HG02623 (cell line): ENCODE measurements at regions not wholly inside any gene's neighbourhood (a gene's known extent, or its start where the extent isn't known, plus 50 kb on each side); places are given as distances from the start of the nearest gene placed in this dataset.

Source experiments
- ATAC-seq: cut with Tn5 transposase; IDR thresholded peaks from one replicate; pipeline ENCODE4 v1.9.1; 2021; ENCODE audit warnings: moderate library complexity; ENCODE audit not compliant: unreplicated experiment

DNA sequence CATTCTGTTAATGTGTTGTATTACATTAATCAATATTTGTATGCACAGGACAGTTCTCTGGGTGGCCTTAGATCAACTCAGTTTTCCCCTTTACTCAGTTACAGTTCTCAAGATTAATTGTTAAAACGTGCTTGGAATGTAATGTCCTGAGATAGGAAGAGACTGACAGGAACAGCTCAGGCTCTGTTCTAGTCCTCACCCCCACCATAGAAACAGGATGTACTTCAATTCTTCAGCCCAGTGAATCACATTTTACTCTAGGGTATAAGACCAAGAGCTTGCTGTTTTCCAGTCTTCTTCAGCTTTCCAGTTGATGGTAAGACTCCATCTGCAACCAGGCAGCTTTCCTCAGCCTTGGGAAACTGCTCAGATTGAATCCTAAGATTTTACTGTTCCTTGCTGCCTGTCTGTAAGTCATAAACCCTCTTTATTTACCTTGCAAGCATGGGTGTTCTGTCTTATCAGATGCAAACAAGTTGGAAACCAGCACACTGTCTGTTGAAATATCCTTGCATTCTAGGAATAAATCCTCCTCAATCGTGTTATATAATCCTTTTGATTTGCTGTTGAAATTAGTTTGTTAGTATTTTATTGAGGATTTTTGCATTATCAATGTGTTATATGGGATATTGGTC is 836.9 kb upstream of the PCDH9 start:
- ATAC-seq = no peak

- ATAC-seq = no peak
Observed at GRCh38 chr13:68064001-68064770, 834.0 kb upstream of the PCDH9 start.

- no peak for ATAC-seq
Observed at GRCh38 chr13:68063181-68063580, 833.0 kb upstream of the PCDH9 start.

GRCh38 chr13:68057836-68058235 is 827.7 kb upstream of the PCDH9 start:
- ATAC-seq = no peak

- no peak for ATAC-seq
Observed at GRCh38 chr13:68056816-68057710, 826.9 kb upstream of the PCDH9 start.

DNA sequence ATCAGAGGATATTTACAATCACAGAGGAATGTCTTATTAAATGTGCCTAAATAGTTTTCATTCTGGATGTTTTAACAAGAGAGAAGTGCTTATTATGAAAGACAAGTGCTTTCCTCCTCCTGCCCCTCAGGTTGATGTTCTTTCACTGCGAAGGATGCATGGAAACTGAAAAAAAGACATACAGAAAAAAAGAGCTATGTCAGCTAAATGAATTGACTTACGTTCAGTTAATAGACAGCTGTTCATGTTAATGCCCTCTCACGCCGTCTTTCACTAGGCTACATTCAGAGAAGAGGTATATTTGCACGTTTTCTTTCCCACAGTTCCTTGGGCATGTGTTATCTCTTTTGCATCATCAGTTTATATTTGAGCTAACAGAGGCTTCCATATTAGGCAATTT is 821.8 kb upstream of the PCDH9 start:
- no peak for ATAC-seq

DNA sequence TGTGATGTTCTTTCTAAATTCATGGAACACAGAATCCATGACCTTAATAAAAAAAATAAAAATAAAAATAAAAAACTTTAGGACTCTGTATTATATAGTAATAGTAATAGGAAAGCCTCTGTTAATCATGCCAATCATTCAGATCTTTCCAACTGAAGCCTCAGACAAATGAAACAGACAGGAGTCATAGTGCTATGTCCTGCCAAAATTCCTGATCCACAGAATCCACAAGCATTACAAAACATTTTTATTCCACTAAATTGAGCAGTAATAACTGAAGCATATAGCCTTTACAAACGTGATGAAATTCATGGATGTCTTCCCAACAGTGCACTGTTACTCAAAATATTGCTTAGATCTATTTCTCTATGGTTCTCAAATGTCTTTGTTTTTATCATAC is 820.6 kb upstream of the PCDH9 start:
- no peak for ATAC-seq

GRCh38 chr13:68048802-68049359 is 818.7 kb upstream of the PCDH9 start:
- no peak for ATAC-seq

DNA sequence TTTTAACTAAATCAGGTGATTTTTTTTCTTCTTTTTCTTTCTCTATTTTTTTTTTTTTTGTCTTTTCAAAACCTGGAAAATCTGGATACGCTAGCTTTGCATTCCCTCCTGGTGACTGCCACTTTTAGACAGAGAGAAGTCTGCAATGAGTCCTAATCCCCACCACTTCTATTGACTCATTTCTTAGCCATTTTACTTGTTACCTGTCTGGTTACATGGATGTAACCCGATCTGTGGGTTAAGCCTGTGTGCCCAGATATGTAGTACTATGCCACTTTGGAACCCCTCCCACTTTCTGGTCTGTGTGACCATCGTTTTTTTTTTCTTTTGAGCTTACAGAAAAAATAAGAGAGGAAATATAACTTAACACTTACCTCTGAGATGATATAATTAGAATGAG is 817.8 kb upstream of the PCDH9 start:
- no peak for ATAC-seq

DNA sequence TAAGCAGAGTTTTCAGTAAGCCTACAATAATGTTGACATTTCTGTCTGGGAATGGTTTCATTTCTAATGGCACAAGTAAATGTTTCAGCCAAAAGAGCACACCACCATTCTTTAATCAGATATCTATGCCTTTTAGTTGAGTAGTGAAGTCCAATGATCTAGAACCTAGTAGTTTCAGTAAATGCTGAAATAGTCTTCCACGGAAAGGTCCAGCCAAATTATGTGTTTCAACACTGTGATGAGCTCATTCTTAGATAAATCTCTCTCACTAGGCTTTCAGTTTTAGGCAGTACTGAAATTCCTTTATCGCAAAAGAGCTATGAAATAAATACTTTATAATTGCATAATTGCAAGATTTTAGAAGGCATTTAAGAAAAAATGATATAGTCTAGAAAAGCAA is 816.8 kb upstream of the PCDH9 start:
- no peak for ATAC-seq

DNA sequence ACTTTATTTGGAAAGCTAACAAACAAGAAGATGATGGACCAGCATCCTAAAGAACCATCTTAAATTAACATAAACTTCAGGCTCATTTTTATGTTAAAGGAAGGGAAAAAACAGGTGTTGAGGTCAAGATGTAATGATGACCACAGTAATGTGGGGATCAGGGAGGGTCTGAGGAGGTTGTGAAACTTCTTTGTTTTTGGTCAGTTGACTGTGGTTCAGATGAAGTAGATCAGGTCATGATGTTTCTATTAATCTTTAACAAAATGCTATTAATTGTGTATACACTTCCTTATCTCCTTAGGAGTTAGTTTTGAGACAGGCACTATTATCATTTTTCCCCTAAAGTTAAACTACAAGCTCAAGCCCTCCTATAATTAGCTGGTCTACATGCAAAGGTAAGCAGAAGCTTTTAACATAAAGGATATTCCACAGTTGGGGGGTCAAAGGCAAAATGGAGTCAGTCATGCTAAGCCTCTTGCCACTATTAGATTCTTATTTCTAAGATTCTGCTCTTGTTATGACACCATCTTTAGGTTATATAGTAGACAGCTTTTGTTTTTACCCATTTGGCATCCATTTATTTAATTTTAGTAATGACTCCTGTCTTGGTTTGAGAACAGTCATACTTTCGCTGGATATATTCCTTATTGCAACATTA is 800.1 kb upstream of the PCDH9 start:
- ATAC-seq = peak; percentile 68

GRCh38 chr13:68028701-68029100 is 798.6 kb upstream of the PCDH9 start:
- ATAC-seq = no peak

DNA sequence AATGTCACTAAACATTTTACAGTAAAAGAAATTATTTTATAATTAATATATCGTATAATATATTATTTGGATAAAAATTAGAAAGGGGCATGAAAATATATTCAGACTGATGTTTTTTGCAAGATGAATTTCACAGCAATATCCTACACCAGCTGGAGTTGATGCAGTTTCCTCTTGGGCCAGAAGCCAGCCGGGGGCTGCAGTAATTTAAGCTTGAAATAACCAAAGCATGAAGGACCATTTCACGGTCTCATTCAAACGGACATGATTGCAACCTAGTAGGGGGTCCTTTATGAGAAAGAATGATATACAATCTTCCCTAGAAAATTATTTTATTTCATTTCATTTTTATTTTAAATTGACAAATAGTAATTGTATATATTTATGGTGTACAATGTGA is 797.2 kb upstream of the PCDH9 start:
- ATAC-seq = no peak

- ATAC-seq = peak; percentile 38
Observed at GRCh38 chr13:68026077-68026476, 795.9 kb upstream of the PCDH9 start.

DNA sequence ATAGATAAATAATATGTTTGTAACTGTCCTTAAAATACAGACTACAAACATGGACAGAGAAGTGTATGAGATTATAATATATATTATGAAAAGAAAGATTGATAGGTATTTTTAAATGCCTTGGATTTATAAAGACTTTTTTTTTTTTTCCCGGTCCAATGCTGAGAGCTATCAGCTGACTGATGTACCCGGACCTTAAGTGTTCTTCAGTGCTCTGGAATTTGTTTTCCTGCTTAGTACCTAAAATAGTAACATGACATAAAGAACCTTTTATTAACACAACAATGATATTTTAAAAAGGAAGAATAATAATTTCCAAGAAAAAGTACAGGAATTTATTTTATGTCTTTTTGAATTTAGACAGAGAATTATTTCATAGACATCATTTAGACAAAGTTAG is 795.5 kb upstream of the PCDH9 start:
- ATAC-seq = no peak

DNA sequence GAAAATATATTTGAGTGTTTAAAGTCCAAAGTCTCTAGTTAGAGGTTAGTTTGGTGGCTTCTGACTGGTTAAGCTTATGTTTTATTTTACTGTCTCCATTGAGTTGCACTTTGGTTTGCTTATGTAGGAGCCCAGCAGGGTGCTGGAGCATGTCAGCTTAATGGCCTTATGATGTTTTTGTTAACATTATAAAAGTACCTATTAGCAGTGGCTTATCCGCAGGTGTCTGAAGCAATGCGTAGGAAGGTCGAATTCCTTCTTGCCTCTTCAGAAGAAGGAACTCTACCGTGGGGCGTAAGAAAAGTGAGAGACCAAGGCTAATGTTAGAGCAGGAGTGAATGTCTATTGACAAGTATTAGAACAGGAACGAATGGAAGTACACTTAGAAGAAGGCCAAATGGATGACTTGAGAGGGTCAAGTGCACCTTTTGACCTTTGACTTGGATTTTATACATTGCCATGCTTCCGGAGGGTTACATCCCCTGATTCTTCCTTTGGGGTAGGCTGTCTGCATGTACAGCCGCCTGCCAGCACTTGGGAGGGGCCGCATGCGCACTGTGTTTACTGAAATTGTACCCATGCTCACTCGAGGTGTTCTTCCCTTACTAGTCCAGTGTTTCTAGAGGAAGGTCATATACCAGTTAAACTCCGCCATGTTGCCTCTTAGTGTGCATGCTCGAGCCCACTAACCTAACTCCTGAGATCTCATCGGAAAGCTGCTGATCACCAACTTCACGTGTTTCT is 793.9 kb upstream of the PCDH9 start:
- ATAC-seq = no peak

DNA sequence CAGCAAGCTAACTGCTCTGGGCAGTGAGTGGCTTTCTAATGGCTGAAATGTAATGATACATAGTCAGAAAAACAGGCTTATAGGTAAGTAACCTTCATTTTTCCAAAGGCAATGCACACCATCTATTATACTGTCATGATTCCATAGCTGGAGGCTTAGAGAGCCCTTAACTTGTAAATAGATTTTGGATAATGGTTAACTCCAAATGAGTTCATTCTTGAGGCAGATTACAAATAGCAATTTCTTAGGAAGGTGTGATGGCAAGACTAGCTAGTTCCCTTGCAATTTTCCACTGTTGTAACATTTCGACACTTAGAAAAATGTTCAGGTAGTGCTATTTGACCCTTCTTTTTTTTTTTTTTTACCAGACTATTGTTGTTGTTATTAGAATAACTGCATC is 789.8 kb upstream of the PCDH9 start:
- ATAC-seq = no peak

GRCh38 chr13:68009546-68009945 is 779.4 kb upstream of the PCDH9 start:
- ATAC-seq = no peak

DNA sequence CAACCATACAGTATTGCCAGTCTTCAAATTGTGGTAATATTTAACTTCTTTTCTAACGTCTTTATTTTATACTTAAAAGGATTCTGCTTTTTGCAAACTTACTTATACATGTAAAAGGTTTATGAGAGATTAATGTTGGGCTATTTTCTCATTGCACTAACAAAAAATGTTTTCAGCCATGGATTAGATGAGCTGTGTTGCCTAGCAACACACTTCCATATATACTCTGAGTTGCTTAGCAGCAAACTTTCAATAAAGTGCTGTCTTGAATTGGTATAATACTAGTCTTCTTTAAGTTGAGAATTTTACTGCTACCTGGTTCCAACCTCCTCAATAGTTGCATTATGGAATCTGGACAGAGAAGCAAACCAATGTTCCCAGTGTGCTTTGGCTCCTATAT is 777.4 kb upstream of the PCDH9 start:
- no peak for ATAC-seq

DNA sequence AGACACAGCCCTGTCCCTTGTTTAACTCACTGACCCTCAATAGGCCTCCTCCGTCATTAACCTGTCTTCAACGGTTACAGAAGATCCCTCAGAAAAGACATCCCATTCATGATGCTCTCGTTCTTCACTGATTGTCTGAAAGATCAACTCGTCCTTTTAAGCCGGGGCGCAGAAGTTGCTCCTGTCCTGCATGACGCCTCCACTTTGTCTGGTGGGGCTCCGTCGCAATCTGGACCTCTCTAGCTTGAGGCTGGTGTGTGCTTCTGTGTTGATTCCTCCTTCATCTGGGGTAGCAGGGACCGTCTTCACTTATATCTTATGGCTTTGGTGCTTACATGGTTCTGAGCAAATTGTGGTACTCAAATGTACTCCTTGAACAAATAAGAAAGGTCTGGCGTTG is 766.0 kb upstream of the PCDH9 start:
- no peak for ATAC-seq
